GM12878 (cell line): ENCODE measurements at regions not wholly inside any gene's neighbourhood (a gene's known extent, or its start where the extent isn't known, plus 50 kb on each side); places are given as distances from the start of the nearest gene placed in this dataset.

Experiments used
- ATAC-seq: fragments of 200-7000 bp; cut with Tn5 transposase; 3 replicates; pipeline ENCODE4 v1.9.1; 2020; ENCODE audit warnings: mild to moderate bottlenecking, moderate library complexity
- BruUV-seq: library from RNA; stranded (reverse); fragments of 400-500 nt; replicated peaks from 2 replicates; lab custom pipeline; 2021; lab: Mats Ljungman, UMichigan
- CTCF ChIA-PET: fragments of 300-600 bp; sonication (Branson Sonifier 250); formaldehyde crosslinking; extraction: SDS; loops from one replicate; lab custom pipeline; 2021; ENCODE audit warnings: inconsistent platforms; lab: Yijun Ruan, JAX
- POLR2A ChIA-PET: fragments of 350-600 bp; formaldehyde crosslinking; extraction: SDS; loops from one replicate; lab custom pipeline; 2021; ENCODE audit warnings: inconsistent platforms; lab: Charles Lee
- RAD21 ChIA-PET: fragments of 300-600 bp; sonication (Branson Sonifier 250); formaldehyde crosslinking; loops from one replicate; lab custom pipeline; 2023; ENCODE audit warnings: antibody characterized with exemption; ENCODE audit not compliant: unreplicated experiment; lab: Charles Lee
- SMC1A ChIA-PET: fragments of 300-600 bp; sonication (Branson Sonifier 250); formaldehyde crosslinking; loops from one replicate; lab custom pipeline; 2023; ENCODE audit not compliant: unreplicated experiment, uncharacterized antibody; lab: Charles Lee
- DNase-seq: peaks from one replicate; pipeline ENCODE4 v3.0.0-alpha.2; 2011; ENCODE audit warnings: low read depth, low spot score
- FAIRE-seq: peaks from 3 replicates; lab custom pipeline; 2011; peaks lifted over from hg19 to GRCh38; lab: Jason Lieb, UNC
- H2AFZ ChIP-seq: 2 replicates; pipeline ENCODE4 v1.6.0; 2011; ENCODE audit warnings: low read depth, low read length, control low read depth; ENCODE audit not compliant: control insufficient read depth
- H3K27ac ChIP-seq: 2 replicates; pipeline ENCODE4 v1.5.1; 2011; ENCODE audit warnings: control low read depth; ENCODE audit not compliant: control insufficient read depth, insufficient read depth
- H3K27me3 ChIP-seq, 2 experiments: replicated peaks in 1 of 2; 2 replicates each; pipeline versions ENCODE4 v1.6.0 to v1.6.1; 2011; ENCODE audit warnings: low read length in 1 of 2; ENCODE audit not compliant: control insufficient read depth in 2 of 2, insufficient read depth in 2 of 2
- H3K36me3 ChIP-seq, 2 experiments: 2 replicates each; pipeline ENCODE4 v1.5.1; 2011; ENCODE audit warnings: low read length in 1 of 2; ENCODE audit not compliant: control insufficient read depth in 2 of 2, insufficient read depth in 2 of 2
- H3K4me1 ChIP-seq: 2 replicates; pipeline ENCODE4 v1.6.1; 2011; ENCODE audit warnings: mild to moderate bottlenecking, low read length, moderate library complexity, mixed read lengths; ENCODE audit not compliant: control insufficient read depth, insufficient read depth
- H3K4me2 ChIP-seq: 2 replicates; pipeline ENCODE4 v1.6.0; 2011; ENCODE audit warnings: control low read depth; ENCODE audit not compliant: control insufficient read depth, insufficient read depth
- H3K4me3 ChIP-seq: fragments of 200-600 bp; sonication (generic); 2 replicates; pipeline ENCODE4 v1.5.1; 2016
- H3K79me2 ChIP-seq: 2 replicates; pipeline ENCODE4 v1.6.0; 2011; ENCODE audit warnings: low read length; ENCODE audit not compliant: control insufficient read depth, insufficient read depth
- H3K9ac ChIP-seq: 2 replicates; pipeline ENCODE4 v1.8.0; 2011; ENCODE audit warnings: low read length, control low read depth, mixed read lengths; ENCODE audit not compliant: control insufficient read depth, insufficient read depth
- H3K9me3 ChIP-seq: replicated peaks from 3 replicates; pipeline ENCODE4 v1.5.1; 2011; ENCODE audit warnings: mild to moderate bottlenecking, low read length; ENCODE audit not compliant: control insufficient read depth, insufficient read depth
- H4K20me1 ChIP-seq: 2 replicates; pipeline ENCODE4 v1.6.0; 2011; ENCODE audit not compliant: control insufficient read depth, insufficient read depth
- ASH2L ChIP-seq: fragments of 300-600, 200-600 bp; sonication (generic); IDR thresholded peaks from 2 replicates; pipeline ENCODE4 v1.6.1; 2017; ENCODE audit warnings: low read depth, mild to moderate bottlenecking, borderline replicate concordance
- CEBPZ ChIP-seq: fragments of 150-350 bp; IDR thresholded peaks from 2 replicates; pipeline ENCODE4 v1.6.1; 2016; ENCODE audit warnings: low read depth, low read length
- FOXM1 ChIP-seq: IDR thresholded peaks from 2 replicates; pipeline ENCODE4 v1.6.1; 2012; ENCODE audit warnings: low read depth, mild to moderate bottlenecking, inconsistent platforms, low read length, moderate library complexity
- NBN ChIP-seq: fragments of 450-650 bp; IDR thresholded peaks from 2 replicates; pipeline ENCODE4 v1.6.1; 2016
- NFXL1 ChIP-seq: fragments of 450-650 bp; IDR thresholded peaks from 2 replicates; pipeline ENCODE4 v1.6.1; 2017; ENCODE audit warnings: antibody characterized with exemption, mild to moderate bottlenecking, borderline replicate concordance
- PAX8 ChIP-seq: fragments of 450-650 bp; IDR thresholded peaks from 2 replicates; pipeline ENCODE4 v1.6.1; 2017; ENCODE audit warnings: mild to moderate bottlenecking, moderate library complexity
- PBX3 ChIP-seq: IDR thresholded peaks from 2 replicates; pipeline ENCODE4 v1.6.1; 2011; ENCODE audit warnings: mild to moderate bottlenecking, low read depth, low read length, moderate library complexity; ENCODE audit not compliant: insufficient replicate concordance
- POLR2AphosphoS5 ChIP-seq: IDR thresholded peaks from 2 replicates; pipeline ENCODE4 v1.6.1; 2011; ENCODE audit warnings: mild to moderate bottlenecking, low read length, inconsistent platforms
- PRDM15 ChIP-seq: fragments of 450-650 bp; formaldehyde crosslinking; IDR thresholded peaks from 2 replicates; pipeline ENCODE4 v1.4.0; 2020; ENCODE audit warnings: mild to moderate bottlenecking, moderate library complexity
- RAD51 ChIP-seq: fragments of 450-650 bp; IDR thresholded peaks from 2 replicates; pipeline ENCODE4 v1.6.1; 2016; ENCODE audit warnings: moderate library complexity, mild to moderate bottlenecking, inconsistent platforms
- RCOR1 ChIP-seq: conservative IDR thresholded peaks from 2 replicates; pipeline ENCODE4 v1.6.1; 2012; ENCODE audit warnings: low read depth, low read length, improper control_type of control experiment
- RELA ChIP-seq: fragments of 450-650 bp; IDR thresholded peaks from 2 replicates; pipeline ENCODE4 v1.8.0; 2014; ENCODE audit warnings: borderline replicate concordance; ENCODE audit not compliant: partially characterized antibody
- RFX5 ChIP-seq: IDR thresholded peaks from 2 replicates; pipeline ENCODE4 v1.6.1; 2011; ENCODE audit warnings: low read depth, low read length, improper control_type of control experiment
- SMAD5 ChIP-seq: IDR thresholded peaks from 2 replicates; pipeline ENCODE4 v1.6.1; 2016; ENCODE audit warnings: antibody characterized with exemption, low read depth
- ZNF207 ChIP-seq: fragments of 450-650 bp; IDR thresholded peaks from 2 replicates; pipeline ENCODE4 v1.6.1; 2014; ENCODE audit warnings: antibody characterized with exemption, mild to moderate bottlenecking, borderline replicate concordance
- WGBS: methylation state at CpG from one replicate; pipeline ENCODE4 v1.1.6; 2016; ENCODE audit warnings: low lambda C conversion rate; ENCODE audit not compliant: insufficient replicate concordance, insufficient coverage; ENCODE audit errors: missing lambda C conversion rate; 5-methylcytosine and 5-hydroxymethylcytosine counted together
- in situ Hi-C: fragments of 300-500 bp; cut with MboI; formaldehyde crosslinking; loops from 9 replicates; pipeline ENCODE4 v1.14.3; 2018; ENCODE audit warnings: mixed read lengths
- intact Hi-C: fragments of 100-400 bp; cut with micrococcal nuclease; formaldehyde crosslinking; loops from one replicate; pipeline ENCODE4 v1.14.2; 2022; ENCODE audit not compliant: unreplicated experiment

- Histone ChIP-seq H4K20me1 (no peaks in the 10 kb centered on the region), H3K4me2 (no peak overlapping the region), H2AFZ (no peak overlapping the region), H3K9me3 (no peaks in the 10 kb centered on the region), H3K27me3 (no peaks in the 10 kb centered on the region), H3K27ac (no peak overlapping the region), H3K4me3 (no peak overlapping the region), H3K9ac (no peak overlapping the region), H3K79me2 (no peaks in the 10 kb centered on the region), H3K4me1 (no peaks in the 10 kb centered on the region), H3K36me3 (no peaks in the 10 kb centered on the region)
- DNase-seq (no peak), FAIRE-seq (no peak), ATAC-seq (no peak)
- intact Hi-C loops (no loop called here), in situ Hi-C loops (no loop called here)
- WGBS: 23% methylated on average over 3 of the region's 3 CpGs
- ChIA-PET RAD21 (interaction anchor here (0.5 kb wide), 1 partner anchor 195 kb away, joined by 3 read pairs; no protein-coding TSS in a partner anchor), POLR2A (no interaction called here), SMC1A (no interaction called here), CTCF (no interaction called here)
- no peak for TF ChIP-seq PRDM15 (CRISPR knock-in tag)
- TF ChIP-seq NFXL1: no peak
- TF ChIP-seq NBN: no peak
- TF ChIP-seq FOXM1: no peak
- TF ChIP-seq PBX3: no peak
- no peak for TF ChIP-seq SMAD5
- no peak for TF ChIP-seq ASH2L
- TF ChIP-seq POLR2AphosphoS5: no peak
- no peak for TF ChIP-seq RCOR1
- no peak for TF ChIP-seq RFX5
- no peak for TF ChIP-seq RELA
- no peak for TF ChIP-seq ZNF207
- TF ChIP-seq RAD51: no peak
- TF ChIP-seq PAX8: no peak
- TF ChIP-seq CEBPZ: no peak
- BruUV-seq: no TSS peak
Measured at GRCh38 chr4:155094201-155094820, 114.1 kb upstream of the NPY2R start.
